SU-DHL-6 (cell line): ENCODE measurements at regions not wholly inside any gene's neighbourhood (a gene's known extent, or its start where the extent isn't known, plus 50 kb on each side); places are given as distances from the start of the nearest gene placed in this dataset.

Experiments
- H2AFZ ChIP-seq: fragments of 200-600 bp; sonication (generic); 2 replicates; pipeline ENCODE4 v1.6.1; 2014; ENCODE audit warnings: low read depth, mild to moderate bottlenecking, moderate library complexity, mixed read lengths, antibody characterized with exemption, low read length; ENCODE audit not compliant: severe bottlenecking
- H3F3A ChIP-seq: fragments of 200-600 bp; shearing (Covaris generic); 2 replicates; pipeline ENCODE4 v1.6.0; 2016; ENCODE audit warnings: antibody characterized with exemption, mild to moderate bottlenecking; ENCODE audit not compliant: insufficient read depth
- H3K27ac ChIP-seq: fragments of 200-600 bp; sonication (generic); 2 replicates; pipeline ENCODE4 v1.5.1; 2016; ENCODE audit warnings: low read depth, mild to moderate bottlenecking, low read length, moderate library complexity, mixed read lengths
- H3K27me3 ChIP-seq: fragments of 200-600 bp; sonication (generic), shearing (Covaris generic); 2 replicates; pipeline ENCODE4 v1.6.0; 2014; ENCODE audit warnings: mild to moderate bottlenecking, low read length
- H3K36me3 ChIP-seq: fragments of 200-600 bp; sonication (generic); 2 replicates; pipeline ENCODE4 v1.6.1; 2014; ENCODE audit warnings: mild to moderate bottlenecking, low read length, mixed read lengths
- H3K4me2 ChIP-seq: fragments of 300-600, 200-600 bp; shearing (Covaris generic), sonication (generic); 2 replicates; pipeline ENCODE4 v1.6.0; 2014; ENCODE audit warnings: low read length, low read depth, mild to moderate bottlenecking; ENCODE audit not compliant: poor library complexity, severe bottlenecking
- H3K4me3 ChIP-seq: fragments of 200-600 bp; sonication (generic); 2 replicates; pipeline ENCODE4 v1.5.1; 2014; ENCODE audit warnings: antibody characterized with exemption, low read length, mild to moderate bottlenecking, mixed read lengths; ENCODE audit not compliant: insufficient read depth, poor library complexity, severe bottlenecking
- H3K79me2 ChIP-seq: fragments of 200-600 bp; sonication (generic); 2 replicates; pipeline ENCODE4 v1.6.1; 2014; ENCODE audit warnings: mild to moderate bottlenecking, low read length, moderate library complexity; ENCODE audit not compliant: insufficient read depth
- H3K9ac ChIP-seq: fragments of 200-600 bp; sonication (generic); 2 replicates; pipeline ENCODE4 v1.7.0; 2014; ENCODE audit warnings: mild to moderate bottlenecking, low read length
- H3K9me2 ChIP-seq: fragments of 200-600 bp; sonication (generic); replicated peaks from 2 replicates; pipeline ENCODE4 v1.6.1; 2014; ENCODE audit warnings: low read length; ENCODE audit not compliant: insufficient read depth
- H3K9me3 ChIP-seq: fragments of 200-600 bp; sonication (generic); 2 replicates; pipeline ENCODE4 v1.6.1; 2014; ENCODE audit warnings: low read length, mixed read lengths; ENCODE audit not compliant: insufficient read depth
- H4K20me1 ChIP-seq: fragments of 200-600 bp; sonication (generic); 2 replicates; pipeline ENCODE4 v1.6.1; 2014; ENCODE audit warnings: low read depth, mild to moderate bottlenecking, antibody characterized with exemption, low read length, moderate library complexity, mixed read lengths
- CTCF ChIP-seq: fragments of 200-600 bp; sonication (generic); IDR thresholded peaks from one replicate; pipeline ENCODE4 v1.5.1; 2017; ENCODE audit warnings: antibody characterized with exemption, mild to moderate bottlenecking, low read length, moderate library complexity; ENCODE audit not compliant: insufficient read depth, poor library complexity, severe bottlenecking
- EZH2phosphoT487 ChIP-seq: fragments of 200-600 bp; sonication (generic), shearing (Covaris generic); conservative IDR thresholded peaks from 2 replicates; pipeline ENCODE4 v1.6.1; 2018; ENCODE audit warnings: mild to moderate bottlenecking, antibody characterized with exemption, low read length, moderate library complexity, mixed read lengths

- no peaks in the 10 kb centered on the region for H3K9me2 ChIP-seq
- no peaks in the 10 kb centered on the region for H3K9me3 ChIP-seq
- H3F3A ChIP-seq: peaks cover under 1% of the 10 kb centered on the region; the same call in 1 of the 2 replicates
- H3K79me2 ChIP-seq: no peaks in the 10 kb centered on the region
- no peaks in the 10 kb centered on the region for H3K36me3 ChIP-seq
- TF ChIP-seq EZH2phosphoT487 (no peak), CTCF (peak; percentile 43)
- H3K27ac ChIP-seq: no peak overlapping the region
- no peak overlapping the region for H3K4me3 ChIP-seq
- no peaks in the 10 kb centered on the region for H4K20me1 ChIP-seq
- no peak overlapping the region for H2AFZ ChIP-seq
- H3K9ac ChIP-seq: no peak overlapping the region
- H3K4me2 ChIP-seq: no peak overlapping the region
- H3K27me3 ChIP-seq: no peaks in the 10 kb centered on the region
Measured at GRCh38 chr6:137944793-137945498, 77.9 kb downstream of the TNFAIP3 start.

- Histone ChIP-seq H3K79me2 (no peaks in the 10 kb centered on the region), H2AFZ (no peak overlapping the region), H3K9ac (no peak overlapping the region), H3K27ac (no peak overlapping the region), H4K20me1 (no peaks in the 10 kb centered on the region), H3K4me2 (peak overlapping the region; percentile 27), H3K4me3 (no peak overlapping the region), H3K9me2 (no peaks in the 10 kb centered on the region), H3K36me3 (no peaks in the 10 kb centered on the region), H3F3A (peaks cover 7% of the 10 kb centered on the region; the same call in 1 of the 2 replicates), H3K9me3 (no peaks in the 10 kb centered on the region), H3K27me3 (no peaks in the 10 kb centered on the region)
- TF ChIP-seq EZH2phosphoT487 (no peak), CTCF (no peak)
Measured at GRCh38 chr6:137949686-137950390, 82.8 kb downstream of the TNFAIP3 start.

GRCh38 chr6:137950581-137950980 is 83.5 kb downstream of the TNFAIP3 start:
- no peak overlapping the region for H3K4me3 ChIP-seq
- peak overlapping the region; percentile 27 for H3K4me2 ChIP-seq

More at GRCh38 chr6:137950581-137950980, 83.5 kb downstream of the TNFAIP3 start:
- TF ChIP-seq CTCF (no peak), EZH2phosphoT487 (no peak)
- Histone ChIP-seq H3K9me2 (no peaks in the 10 kb centered on the region), H2AFZ (no peak overlapping the region), H3K27me3 (no peaks in the 10 kb centered on the region), H3K36me3 (no peaks in the 10 kb centered on the region), H3F3A (peaks cover 7% of the 10 kb centered on the region; the same call in 1 of the 2 replicates), H4K20me1 (no peaks in the 10 kb centered on the region), H3K79me2 (no peaks in the 10 kb centered on the region), H3K9ac (no peak overlapping the region), H3K27ac (no peak overlapping the region), H3K9me3 (no peaks in the 10 kb centered on the region)
